NCI-H345 (cell line): ENCODE measurements at regions not wholly inside any gene's neighbourhood (a gene's known extent, or its start where the extent isn't known, plus 50 kb on each side); places are given as distances from the start of the nearest gene placed in this dataset.
"Not testable (repeated sequence)": the region's sequence is repeated elsewhere in the genome, so short reads cannot be mapped to it uniquely, and the experiment has no call there.

ENCODE experiments used
- DNase-seq: peaks from one replicate; lab custom pipeline; 2025; lab: John Stamatoyannopoulos, UW

- DNase-seq = no peak
These were observed 169.9 kb downstream of the MC4R start for GRCh38 chr18:60202708-60203107.

DNA sequence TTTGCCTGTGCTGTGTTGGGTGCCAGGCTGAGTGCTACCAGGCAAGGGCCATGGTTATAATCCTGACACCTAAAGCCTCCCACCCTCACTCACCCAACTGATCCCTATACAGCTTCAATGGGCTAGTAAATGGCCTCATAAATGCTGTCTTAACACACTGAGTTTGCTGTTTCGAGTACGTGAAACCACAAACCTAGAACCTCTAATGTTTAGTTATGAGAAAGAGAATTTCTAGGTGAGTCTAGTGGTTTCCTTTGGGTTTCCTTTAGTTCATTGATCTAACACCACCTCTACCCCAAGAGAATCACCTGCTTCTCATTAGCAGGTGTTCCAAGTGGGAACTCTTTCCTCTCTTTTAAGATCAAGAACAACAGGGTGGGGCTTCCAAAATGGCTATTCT lies 172.0 kb downstream of the MC4R start:
- DNase-seq = no peak

DNA sequence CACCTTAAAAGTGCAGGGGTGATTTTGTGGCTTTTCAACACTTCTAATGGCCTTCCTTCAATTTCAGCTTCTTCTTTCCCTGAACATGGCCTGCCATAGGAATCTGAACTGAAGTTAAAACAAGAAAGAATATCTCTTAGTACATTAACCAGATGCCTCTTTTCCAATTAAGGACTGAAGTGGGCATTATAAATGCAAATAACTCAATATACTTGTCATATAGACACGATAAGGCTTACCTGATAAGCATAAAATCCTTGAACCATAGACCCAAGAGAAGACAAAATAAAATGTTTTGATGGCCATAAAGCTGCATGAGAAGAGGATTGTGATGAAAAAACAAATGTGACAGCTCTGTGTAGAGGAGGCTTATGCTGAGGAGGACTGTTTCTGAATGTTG lies 173.1 kb downstream of the MC4R start:
- no peak for DNase-seq

DNA sequence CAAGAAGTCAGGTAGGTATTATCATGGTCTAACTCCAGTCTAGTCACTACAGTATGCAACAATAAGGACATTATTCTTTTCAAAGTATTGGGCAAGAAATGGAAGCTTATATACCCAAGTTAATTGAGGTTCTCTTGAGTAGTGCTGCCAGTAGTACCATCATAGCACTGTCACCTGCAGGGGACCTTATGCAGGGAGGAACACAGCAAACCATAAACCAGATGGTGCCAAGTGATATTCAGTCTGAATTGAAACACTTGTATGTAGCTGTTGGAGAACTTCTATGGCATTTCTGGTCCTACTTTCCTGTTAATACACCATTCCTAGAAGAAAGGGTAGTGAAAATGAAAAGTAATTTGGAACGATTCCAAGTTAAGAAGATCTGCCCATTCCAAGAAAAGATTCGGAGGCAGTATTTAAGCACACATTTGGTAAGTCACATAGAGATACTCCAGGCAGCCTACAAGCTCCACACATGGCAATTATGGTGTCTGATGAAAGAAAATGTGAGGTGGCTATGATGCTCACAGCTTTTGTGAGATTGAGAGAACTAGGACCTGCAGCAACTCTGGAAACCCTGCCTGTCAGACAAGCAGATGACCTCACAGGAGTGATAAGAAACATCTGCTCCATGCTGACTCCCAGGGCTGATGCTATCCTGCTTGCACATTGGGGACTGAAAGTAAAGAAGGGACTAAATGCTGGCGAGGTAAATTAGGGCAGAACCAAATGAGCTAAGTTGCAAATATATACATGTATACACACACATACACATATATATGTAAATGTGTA lies 174.7 kb downstream of the MC4R start:
- DNase-seq = no peak

GRCh38 chr18:60196836-60197606 lies 175.6 kb downstream of the MC4R start:
- no peak for DNase-seq

- no peak for DNase-seq
These were observed 178.8 kb downstream of the MC4R start for GRCh38 chr18:60193780-60194179.

DNA sequence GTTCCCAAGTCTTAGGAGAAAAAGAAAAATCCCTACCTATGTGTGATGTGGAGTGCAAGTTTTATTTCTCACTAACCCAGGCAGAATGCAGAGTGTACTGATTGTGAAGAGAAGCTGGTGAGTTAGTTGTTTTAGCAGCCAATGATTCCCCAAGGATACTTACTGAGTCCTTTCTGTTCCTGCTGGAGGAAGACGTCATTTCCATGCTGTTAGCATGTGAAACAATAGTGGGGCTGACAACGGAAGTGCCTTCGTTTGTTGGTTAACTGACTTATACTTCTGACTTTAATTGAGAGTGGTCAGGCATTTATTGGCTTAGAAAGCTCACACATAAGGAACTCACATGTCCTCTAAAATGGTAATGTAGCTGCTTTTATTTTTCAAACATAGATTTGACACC lies 180.6 kb downstream of the MC4R start:
- DNase-seq = no peak

DNA sequence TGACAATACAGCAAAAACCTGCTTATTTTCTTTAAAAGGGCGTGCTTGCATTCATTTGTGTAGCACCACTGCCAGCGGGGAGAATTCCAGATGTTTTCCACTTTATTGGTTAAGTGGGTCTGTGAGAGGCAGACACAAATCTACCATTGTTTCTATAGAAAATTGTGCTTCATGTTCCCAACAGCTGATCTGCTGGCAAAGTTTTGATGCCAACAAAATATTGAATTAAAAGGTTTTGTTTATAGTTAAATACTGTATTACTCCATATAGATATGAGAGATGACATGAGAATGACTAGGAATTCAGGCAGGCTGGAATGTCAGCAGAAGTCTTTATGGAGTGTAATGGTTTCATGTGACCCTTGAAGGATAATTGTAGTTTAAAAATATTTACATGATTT lies 182.7 kb downstream of the MC4R start:
- DNase-seq = no peak

GRCh38 chr18:60188958-60189357 lies 183.6 kb downstream of the MC4R start:
- no peak for DNase-seq

- DNase-seq = no peak
These were observed 190.4 kb downstream of the MC4R start for GRCh38 chr18:60182223-60182622.

DNA sequence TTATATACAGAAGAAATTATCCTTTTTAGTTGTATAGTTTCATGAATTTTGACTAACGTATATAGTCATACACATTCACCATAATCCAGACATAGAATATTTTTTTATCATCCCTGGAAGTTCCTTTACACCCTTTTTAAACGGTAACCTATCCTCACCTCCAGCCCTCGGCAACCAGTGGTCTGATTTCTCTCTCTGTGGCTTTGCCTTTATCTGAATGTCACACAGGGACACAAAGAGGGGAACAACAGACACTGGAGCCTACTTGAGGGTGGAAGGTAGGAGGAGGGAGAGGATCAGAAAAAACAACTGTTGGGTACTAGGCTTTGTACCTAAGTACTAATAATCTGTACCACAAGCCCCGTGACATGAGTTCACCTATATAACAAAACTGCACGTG lies 191.9 kb downstream of the MC4R start:
- no peak for DNase-seq

DNA sequence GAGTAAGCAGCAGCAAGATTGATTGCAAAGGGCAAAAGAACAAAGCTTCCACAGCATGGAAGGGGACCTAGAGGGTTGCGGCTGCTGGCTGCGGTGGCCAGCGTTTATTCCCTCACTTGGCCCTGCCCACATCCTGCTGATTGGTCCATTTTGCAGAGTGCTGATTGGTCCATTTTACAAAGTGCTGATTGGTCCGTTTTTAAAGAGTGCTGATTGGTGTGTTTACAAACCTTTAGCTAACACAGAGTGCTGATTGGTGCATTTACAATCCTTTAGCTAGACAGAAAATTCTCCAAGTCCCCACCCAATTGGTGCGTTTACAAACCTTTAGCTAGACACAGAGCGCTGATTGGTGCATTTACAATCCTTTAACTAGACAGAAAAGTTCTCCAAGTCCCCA lies 194.4 kb downstream of the MC4R start:
- DNase-seq = not testable (repeated sequence)

DNA sequence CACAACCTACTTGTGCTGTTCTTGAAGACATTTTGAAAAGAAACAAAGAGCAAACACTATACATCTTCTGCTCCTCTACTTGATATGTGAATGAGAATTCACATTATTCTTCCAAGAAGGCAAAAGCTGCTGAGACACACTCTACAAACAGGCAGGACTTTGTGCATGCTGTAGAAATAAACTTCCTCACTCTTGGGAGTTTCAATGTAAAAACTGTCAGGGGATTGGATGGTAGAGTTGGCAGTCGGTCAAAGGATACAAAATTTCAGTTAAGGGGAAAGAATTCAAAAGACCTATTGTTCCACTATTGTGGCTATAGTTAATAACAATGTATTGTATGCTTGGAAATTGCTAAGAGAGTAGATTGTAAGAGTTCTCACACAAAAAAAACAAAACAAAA lies 196.3 kb downstream of the MC4R start:
- DNase-seq = no peak

- no peak for DNase-seq
These were observed 197.7 kb downstream of the MC4R start for GRCh38 chr18:60174832-60175231.

- DNase-seq = no peak
These were observed 200.5 kb downstream of the MC4R start for GRCh38 chr18:60172030-60172429.

DNA sequence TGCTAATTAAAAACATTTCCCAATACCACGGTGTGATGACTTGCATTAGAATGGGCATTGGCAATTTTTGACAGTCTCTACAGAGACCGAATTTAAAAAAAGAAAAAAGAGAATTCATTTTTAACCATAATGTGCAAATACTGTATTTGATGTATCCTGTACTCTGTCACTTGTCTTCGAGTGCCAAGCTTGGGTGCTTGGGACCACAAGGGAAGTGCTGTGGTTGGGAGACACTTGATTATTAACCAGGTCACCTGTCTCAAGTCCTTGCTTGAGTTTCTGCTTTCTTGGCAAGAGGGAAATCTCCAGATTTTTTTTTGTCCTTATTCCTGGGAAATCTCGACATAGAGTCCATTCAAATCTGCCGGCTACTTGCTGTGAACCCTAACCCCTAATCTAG lies 209.0 kb downstream of the MC4R start:
- DNase-seq = no peak

DNA sequence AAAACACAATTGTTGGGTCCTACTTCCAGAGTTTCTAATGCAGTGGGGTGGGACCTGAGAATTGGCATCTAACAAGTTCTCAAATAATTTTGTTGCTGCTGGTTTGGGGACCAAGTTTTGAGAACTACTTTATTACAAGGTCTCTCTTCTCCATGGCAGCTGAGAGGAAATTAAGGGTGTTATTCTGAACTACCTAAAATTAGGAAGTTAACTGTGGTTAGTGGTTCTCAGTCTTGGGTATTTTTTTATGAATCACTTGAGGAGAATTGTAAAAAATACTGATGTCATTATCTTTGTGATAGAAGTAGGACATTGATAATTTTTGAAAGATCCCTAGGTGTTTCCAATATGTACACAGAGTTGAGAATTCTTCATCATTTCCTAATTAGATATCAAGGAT lies 210.2 kb downstream of the MC4R start:
- no peak for DNase-seq

GRCh38 chr18:60157810-60158209 lies 214.8 kb downstream of the MC4R start:
- DNase-seq = no peak

GRCh38 chr18:60153376-60153775 lies 219.2 kb downstream of the MC4R start:
- DNase-seq = no peak

GRCh38 chr18:60149316-60149715 lies 223.3 kb downstream of the MC4R start:
- no peak for DNase-seq

- DNase-seq = no peak
These were observed 225.3 kb downstream of the MC4R start for GRCh38 chr18:60147323-60147722.

GRCh38 chr18:60146220-60146960 lies 226.2 kb downstream of the MC4R start:
- no peak for DNase-seq

- DNase-seq = no peak
These were observed 226.8 kb downstream of the MC4R start for GRCh38 chr18:60145776-60146175.
